HUES48 (cell line): ENCODE measurements at regions not wholly inside any gene's neighbourhood (a gene's known extent, or its start where the extent isn't known, plus 50 kb on each side); places are given as distances from the start of the nearest gene placed in this dataset.

Source experiments
- H3K27ac ChIP-seq: one replicate; pipeline ENCODE4 v1.7.0; 2013; ENCODE audit warnings: low read depth, low read length, inconsistent platforms
- H3K27me3 ChIP-seq: 2 replicates; pipeline ENCODE4 v1.6.1; 2013; ENCODE audit warnings: mild to moderate bottlenecking, low read length; ENCODE audit not compliant: control insufficient read depth, insufficient read depth
- H3K36me3 ChIP-seq: 2 replicates; pipeline ENCODE4 v1.6.1; 2013; ENCODE audit warnings: low read length; ENCODE audit not compliant: control insufficient read depth, insufficient read depth
- H3K4me1 ChIP-seq: 2 replicates; pipeline ENCODE4 v1.6.1; 2013; ENCODE audit warnings: mild to moderate bottlenecking, low read length; ENCODE audit not compliant: control insufficient read depth, insufficient read depth
- H3K4me3 ChIP-seq: 2 replicates; pipeline ENCODE4 v1.5.1; 2013; ENCODE audit warnings: mild to moderate bottlenecking, low read depth, low read length
- H3K9ac ChIP-seq: 2 replicates; pipeline ENCODE4 v1.6.1; 2013; ENCODE audit warnings: mild to moderate bottlenecking, low read depth, low read length, moderate library complexity
- H3K9me3 ChIP-seq: 2 replicates; pipeline ENCODE4 v1.6.1; 2013; ENCODE audit warnings: low read length; ENCODE audit not compliant: control insufficient read depth, insufficient read depth

DNA sequence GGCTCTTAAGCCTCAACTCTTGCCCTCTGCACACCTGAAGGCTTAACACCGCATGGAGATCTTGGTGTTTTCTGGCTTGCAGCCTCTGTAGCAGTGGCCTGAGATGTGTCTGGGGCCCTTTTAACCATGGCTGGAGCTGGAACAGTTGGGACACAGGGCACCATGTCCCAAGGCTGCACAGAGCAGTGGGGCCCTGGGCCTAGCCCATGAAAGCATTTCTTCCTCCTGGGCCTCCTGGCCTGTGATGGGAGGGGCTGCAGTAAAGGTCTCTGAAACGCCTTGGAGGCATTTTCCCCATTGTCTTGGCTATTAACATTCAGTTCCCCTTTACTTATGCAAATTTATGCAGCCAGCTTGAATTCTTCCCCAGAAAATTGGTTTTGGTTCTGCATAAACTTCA is 735.5 kb upstream of the ALCAM start:
- no peaks in the 10 kb centered on the region for H3K36me3 ChIP-seq
- no peaks in the 10 kb centered on the region for H3K27me3 ChIP-seq
- no peak overlapping the region for H3K27ac ChIP-seq
- no peak overlapping the region for H3K9ac ChIP-seq
- no peak overlapping the region for H3K4me3 ChIP-seq
- no peaks in the 10 kb centered on the region for H3K4me1 ChIP-seq
- peaks cover 22% of the 10 kb centered on the region for H3K9me3 ChIP-seq

DNA sequence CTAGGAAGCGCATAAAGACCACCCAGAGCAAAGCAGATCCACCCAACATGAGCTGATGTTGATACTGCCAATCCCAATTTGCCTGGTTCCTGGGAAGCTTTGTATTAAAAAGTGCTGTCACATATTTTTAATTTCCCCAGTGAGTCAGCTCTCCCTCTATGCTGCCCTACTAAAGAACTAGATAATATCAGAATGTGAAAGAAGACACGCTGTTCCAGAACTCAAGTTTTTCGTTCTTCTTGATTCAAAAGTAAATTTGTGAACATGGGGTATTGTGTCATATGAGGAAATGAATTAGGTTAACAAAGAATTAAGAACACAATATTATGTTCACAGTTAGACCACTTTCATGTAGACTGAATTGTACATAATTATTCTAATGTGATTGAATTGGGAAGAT is 734.2 kb upstream of the ALCAM start:
- Histone ChIP-seq H3K36me3 (no peaks in the 10 kb centered on the region), H3K4me3 (no peak overlapping the region), H3K27ac (no peak overlapping the region), H3K4me1 (no peaks in the 10 kb centered on the region), H3K27me3 (no peaks in the 10 kb centered on the region), H3K9ac (no peak overlapping the region), H3K9me3 (peaks cover 22% of the 10 kb centered on the region)

DNA sequence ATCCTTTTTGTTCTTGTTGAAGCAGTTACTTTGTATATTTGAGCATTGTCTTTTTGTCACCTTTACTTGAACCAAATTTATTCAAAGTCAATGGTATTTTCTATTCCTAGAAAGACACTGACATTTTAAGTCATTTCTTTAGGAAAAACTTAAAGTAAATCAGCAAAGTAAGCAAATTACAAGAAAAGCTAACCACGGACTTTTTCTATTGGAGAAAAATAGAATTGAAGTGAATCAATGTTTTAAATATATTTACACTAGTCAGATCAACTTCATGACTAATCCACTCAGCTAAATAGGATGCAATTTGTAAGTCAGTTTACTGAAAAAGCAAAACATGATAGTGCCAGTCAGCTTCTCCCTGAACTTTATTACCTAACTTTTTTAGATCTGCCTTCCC is 733.8 kb upstream of the ALCAM start:
- no peaks in the 10 kb centered on the region for H3K36me3 ChIP-seq
- no peak overlapping the region for H3K4me3 ChIP-seq
- H3K27ac ChIP-seq = no peak overlapping the region
- no peak overlapping the region for H3K9ac ChIP-seq
- no peaks in the 10 kb centered on the region for H3K27me3 ChIP-seq
- peaks cover 22% of the 10 kb centered on the region for H3K9me3 ChIP-seq
- no peaks in the 10 kb centered on the region for H3K4me1 ChIP-seq

DNA sequence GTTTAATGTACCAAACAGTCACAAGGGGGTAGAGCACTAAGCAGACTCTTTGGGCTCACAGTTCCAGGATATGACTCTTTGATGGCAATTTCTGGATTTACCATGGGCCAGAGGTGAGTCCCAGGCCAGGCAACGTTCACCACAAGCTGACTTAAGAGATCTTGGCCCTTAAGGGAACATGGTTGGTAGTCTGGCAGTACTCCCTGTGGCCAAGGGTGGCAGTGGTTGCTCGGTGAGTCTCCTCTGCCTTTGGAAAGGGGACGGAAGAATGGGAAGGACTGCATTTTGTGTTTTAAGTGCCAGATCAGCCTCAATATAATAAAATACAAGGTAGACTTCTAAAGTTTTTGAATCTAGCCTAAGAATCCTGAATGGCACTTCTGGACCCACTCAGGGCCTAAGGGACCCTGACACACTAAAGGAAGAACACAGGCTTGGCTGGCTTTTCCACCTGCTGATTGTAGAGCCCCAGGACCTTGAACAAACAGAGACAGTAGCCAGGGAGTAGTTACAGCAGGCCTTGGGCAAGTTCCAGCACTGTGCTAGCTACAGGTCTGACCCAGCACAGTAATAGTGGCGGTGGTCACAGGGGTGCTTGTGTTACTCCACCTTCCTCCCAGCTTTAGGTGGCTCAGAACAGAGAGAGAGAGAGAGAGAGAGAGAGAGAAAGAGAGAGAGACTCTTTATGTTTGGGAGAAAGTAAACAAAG is 730.7 kb upstream of the ALCAM start:
- Histone ChIP-seq H3K4me1 (no peaks in the 10 kb centered on the region), H3K9me3 (peaks cover 10% of the 10 kb centered on the region), H3K27ac (no peak overlapping the region), H3K27me3 (no peaks in the 10 kb centered on the region), H3K4me3 (no peak overlapping the region), H3K9ac (no peak overlapping the region), H3K36me3 (no peaks in the 10 kb centered on the region)

DNA sequence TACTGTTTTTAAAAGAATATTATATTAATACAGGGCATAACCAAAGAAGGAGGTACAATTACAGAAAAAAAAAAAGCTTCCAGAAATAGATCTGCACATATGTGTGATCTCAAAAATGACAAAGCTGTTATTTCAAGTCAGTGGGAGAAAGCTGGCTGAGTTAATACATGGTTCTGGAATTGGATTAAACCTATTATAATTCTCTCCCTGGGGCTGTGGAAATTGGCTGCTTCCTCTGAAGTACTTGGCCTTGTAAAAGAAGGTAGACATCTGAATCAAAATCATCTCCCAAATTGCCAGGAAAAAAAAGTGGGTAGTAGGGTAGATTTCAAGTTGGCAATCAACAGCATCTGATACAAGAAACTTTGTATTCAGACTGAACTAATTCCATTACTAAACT is 723.9 kb upstream of the ALCAM start:
- Histone ChIP-seq H3K27ac (no peak overlapping the region), H3K36me3 (no peaks in the 10 kb centered on the region), H3K9me3 (no peaks in the 10 kb centered on the region), H3K4me1 (no peaks in the 10 kb centered on the region), H3K27me3 (no peaks in the 10 kb centered on the region), H3K4me3 (no peak overlapping the region), H3K9ac (no peak overlapping the region)

DNA sequence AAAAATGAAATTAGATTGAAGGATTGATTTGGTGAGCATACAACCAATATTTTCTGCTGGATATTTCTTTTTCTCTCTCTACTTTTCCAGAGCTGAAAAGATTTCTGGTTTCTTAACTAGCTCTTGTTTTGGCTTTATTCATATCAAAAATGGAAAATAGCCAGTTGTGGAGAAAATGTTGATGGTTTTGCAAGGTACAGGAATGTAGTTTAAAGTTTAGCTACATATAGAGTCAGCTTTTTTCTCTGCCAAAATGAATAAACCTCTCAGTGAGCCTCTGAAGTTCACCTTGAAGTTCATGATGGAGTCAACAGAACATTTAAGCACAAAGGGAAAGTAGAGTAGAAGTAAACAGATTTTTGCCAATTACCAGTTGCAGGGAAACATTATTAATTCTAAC is 720.5 kb upstream of the ALCAM start:
- Histone ChIP-seq H3K9ac (no peak overlapping the region), H3K4me3 (no peak overlapping the region), H3K36me3 (no peaks in the 10 kb centered on the region), H3K4me1 (no peaks in the 10 kb centered on the region), H3K27ac (no peak overlapping the region), H3K27me3 (no peaks in the 10 kb centered on the region), H3K9me3 (no peaks in the 10 kb centered on the region)

DNA sequence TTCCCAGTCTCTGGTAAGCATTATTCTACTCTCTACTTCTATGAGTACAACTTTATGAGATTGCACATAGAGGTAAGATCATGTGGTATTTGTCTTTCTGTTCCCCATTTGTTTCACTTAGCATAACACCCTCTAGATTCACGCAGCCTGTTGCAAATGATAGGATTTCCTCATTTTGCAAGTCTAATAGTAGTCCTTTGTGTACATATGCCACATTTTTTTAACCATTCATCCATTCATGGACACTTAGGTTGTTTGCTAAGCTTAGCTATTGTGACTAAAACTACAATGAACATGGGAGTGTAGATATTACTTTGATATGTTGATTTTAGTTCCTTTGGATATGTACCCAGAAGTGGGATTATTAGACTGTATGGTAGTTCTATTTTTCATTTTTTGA is 717.9 kb upstream of the ALCAM start:
- H3K27ac ChIP-seq = no peak overlapping the region
- H3K36me3 ChIP-seq = no peaks in the 10 kb centered on the region
- H3K4me1 ChIP-seq = no peaks in the 10 kb centered on the region
- H3K27me3 ChIP-seq = no peaks in the 10 kb centered on the region
- no peaks in the 10 kb centered on the region for H3K9me3 ChIP-seq
- no peak overlapping the region for H3K9ac ChIP-seq
- H3K4me3 ChIP-seq = no peak overlapping the region

DNA sequence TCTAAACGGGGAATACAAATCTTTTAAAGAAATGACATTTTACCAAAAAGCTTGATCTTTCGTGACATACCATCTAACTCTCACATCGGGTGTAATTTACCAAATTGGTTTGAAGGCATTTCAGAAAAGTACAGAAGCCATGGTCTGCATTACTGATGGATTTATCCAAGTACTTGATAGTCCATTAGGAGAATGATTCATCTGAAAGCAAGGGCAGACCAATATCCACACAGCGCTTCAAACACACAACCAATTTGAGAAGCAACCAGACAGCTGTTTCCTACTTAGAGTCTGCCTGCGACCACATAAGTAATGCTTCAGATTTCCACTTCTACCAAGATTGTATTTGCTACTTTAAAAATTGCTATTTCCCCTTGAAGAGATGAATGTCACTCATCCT is 697.6 kb upstream of the ALCAM start:
- Histone ChIP-seq H3K9me3 (no peaks in the 10 kb centered on the region), H3K27ac (no peak overlapping the region)

DNA sequence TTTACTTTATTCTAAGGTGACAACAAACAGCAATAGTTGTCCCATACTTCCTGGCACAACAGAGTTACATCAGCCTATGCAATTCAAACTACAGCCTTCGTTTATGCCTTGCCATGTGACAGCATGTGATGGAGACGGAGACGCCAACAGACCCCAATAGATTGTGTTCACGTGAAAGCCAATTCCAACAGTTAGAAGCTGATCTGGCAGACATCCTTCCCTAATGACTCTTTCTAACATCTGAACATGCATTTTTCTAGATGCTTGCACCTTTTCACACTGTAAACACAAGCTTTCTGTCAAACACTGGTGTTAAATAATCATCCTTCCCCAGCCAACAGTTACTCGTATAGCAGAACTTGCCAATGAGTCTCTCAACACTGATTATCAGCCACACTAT is 694.4 kb upstream of the ALCAM start:
- no peaks in the 10 kb centered on the region for H3K9me3 ChIP-seq
- no peak overlapping the region for H3K27ac ChIP-seq
- H3K36me3 ChIP-seq = no peaks in the 10 kb centered on the region
- H3K4me1 ChIP-seq = no peaks in the 10 kb centered on the region
- H3K9ac ChIP-seq = no peak overlapping the region
- H3K27me3 ChIP-seq = no peaks in the 10 kb centered on the region
- no peak overlapping the region for H3K4me3 ChIP-seq

More for the DNA sequence above, 697.6 kb upstream of the ALCAM start:
- Histone ChIP-seq H3K36me3 (no peaks in the 10 kb centered on the region), H3K4me1 (no peaks in the 10 kb centered on the region), H3K27me3 (no peaks in the 10 kb centered on the region), H3K9ac (no peak overlapping the region), H3K4me3 (no peak overlapping the region)

DNA sequence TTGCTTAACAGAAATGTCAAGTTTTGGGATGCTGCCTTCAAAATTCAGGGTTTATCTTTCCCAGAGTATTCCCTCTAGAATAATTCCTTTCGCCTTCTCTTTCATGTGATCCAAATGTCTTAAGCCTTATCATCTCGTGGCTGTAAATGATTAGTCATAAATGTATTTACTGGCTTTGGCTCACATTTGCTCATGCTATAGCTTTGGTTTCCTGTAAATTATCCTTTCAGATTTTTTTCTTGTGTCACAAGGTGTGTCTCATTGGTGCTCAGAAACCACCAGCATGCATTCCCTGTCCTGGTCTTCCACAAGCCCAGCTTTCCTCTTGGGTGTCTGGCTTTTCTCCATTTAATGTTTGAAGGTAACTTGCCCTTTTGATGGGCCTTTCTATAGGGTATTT is 692.7 kb upstream of the ALCAM start:
- Histone ChIP-seq H3K4me1 (no peaks in the 10 kb centered on the region), H3K36me3 (no peaks in the 10 kb centered on the region), H3K27ac (no peak overlapping the region), H3K9ac (no peak overlapping the region), H3K27me3 (no peaks in the 10 kb centered on the region), H3K4me3 (no peak overlapping the region), H3K9me3 (no peaks in the 10 kb centered on the region)

DNA sequence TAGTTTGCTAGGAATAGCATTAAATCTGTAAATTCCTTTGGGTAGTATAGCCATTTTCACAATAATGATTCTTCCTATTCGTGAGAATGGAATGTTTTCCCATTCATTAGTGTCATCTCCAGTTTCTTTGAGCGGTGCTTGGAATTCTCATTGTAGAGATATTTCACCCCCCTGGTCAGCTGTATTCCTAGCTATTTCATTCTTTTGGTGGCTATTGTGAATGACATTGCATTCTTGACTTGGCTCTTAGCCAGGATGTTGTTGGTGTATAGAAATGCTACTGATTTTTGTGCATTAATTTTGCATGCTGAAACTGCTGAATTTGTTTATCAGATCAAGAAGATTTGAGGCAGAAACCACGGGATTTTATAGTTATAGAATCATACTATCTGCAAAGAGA is 690.5 kb upstream of the ALCAM start:
- Histone ChIP-seq H3K4me1 (no peaks in the 10 kb centered on the region), H3K4me3 (no peak overlapping the region), H3K27me3 (no peaks in the 10 kb centered on the region), H3K36me3 (no peaks in the 10 kb centered on the region), H3K9ac (no peak overlapping the region), H3K9me3 (no peaks in the 10 kb centered on the region), H3K27ac (no peak overlapping the region)

DNA sequence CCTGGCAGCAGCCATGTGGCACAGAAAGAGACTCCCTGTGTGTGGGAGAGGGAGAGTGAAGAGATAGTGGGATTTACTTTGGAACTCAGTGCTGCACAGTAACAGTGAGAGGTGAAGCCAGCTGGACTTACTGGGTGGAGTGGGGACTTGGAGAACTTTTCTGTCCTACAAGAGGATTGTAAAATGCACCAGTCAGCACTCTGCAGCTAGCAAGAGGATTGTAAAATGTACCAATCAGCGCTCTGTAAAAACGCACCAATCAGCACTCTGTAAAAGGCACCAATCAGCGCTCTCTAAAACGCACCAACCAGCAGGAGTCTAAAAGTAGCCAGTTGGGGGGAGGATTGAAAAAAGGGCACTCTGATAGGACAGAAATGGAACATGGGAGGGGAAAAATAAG is 688.8 kb upstream of the ALCAM start:
- Histone ChIP-seq H3K4me3 (no peak overlapping the region), H3K27me3 (no peaks in the 10 kb centered on the region), H3K27ac (no peak overlapping the region), H3K4me1 (no peaks in the 10 kb centered on the region), H3K9me3 (no peaks in the 10 kb centered on the region), H3K9ac (no peak overlapping the region), H3K36me3 (no peaks in the 10 kb centered on the region)
